DMS153 treated with DMSO at 0.1 percent for 48 hours (cell line): ENCODE measurements at regions not wholly inside any gene's neighbourhood (a gene's known extent, or its start where the extent isn't known, plus 50 kb on each side); places are given as distances from the start of the nearest gene placed in this dataset.
"Not testable (repeated sequence)": the region's sequence is repeated elsewhere in the genome, so short reads cannot be mapped to it uniquely, and the experiment has no call there.

ENCODE experiments used
- DNase-seq: peaks from one replicate; lab custom pipeline; 2025; ENCODE audit not compliant: unreplicated experiment; lab: John Stamatoyannopoulos, UW

DNA sequence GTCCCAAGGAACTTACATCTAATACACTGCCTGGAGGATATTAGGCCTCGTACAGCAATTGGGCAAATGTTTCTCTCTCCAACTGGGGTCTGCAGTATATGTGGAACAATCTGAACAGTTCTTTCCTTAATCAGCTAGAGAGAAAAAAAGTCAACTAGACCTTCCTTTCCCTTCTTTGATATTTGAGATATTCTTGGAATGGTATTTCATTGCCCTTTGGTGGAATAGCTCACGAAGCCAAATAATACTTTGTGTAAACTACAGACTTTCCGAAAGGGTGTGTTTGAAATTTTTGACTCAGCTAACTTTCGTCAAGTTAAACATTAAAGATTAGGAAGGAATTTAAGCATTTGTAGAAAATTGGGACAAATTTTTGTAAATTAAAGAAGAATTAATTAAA is 425.6 kb downstream of the RWDD3 start:
- no peak for DNase-seq

DNA sequence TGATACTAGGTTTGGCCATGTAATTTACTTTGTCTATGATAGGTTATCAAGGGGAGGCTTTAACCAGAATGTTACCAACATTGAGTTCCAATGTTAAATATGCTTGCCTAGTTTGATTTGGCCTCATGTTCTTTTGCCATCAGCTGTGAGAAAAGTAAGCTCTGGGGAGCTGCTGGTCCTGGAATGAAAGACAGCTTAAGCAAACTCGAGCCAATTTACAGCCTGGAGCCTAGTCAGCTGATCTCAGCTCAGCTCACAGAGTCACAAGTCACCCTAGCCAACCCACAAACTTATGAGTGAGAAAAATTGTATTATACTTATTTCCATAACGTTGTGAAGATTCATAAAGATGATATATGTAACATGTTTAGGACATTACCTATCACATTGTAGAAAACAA is 426.7 kb downstream of the RWDD3 start:
- DNase-seq: no peak

DNA sequence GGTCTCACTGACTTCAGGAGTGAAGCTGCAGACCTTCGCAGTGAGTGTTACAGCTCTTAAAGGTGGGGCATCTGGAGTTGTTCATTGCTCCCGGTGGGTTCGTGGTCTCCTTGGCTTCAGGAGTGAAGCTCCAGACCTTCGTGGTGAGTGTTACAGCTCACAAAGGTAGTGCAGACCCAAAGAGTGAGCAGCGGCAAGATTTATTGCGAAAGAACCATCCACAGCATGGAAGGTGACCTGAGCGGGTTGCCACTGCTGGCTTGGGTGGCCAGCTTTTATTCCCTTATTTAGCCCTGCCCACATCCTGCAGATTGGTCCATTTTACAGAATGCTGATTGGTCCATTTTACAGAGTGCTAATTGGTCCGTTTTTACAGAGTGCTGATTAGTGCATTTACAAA is 429.5 kb downstream of the RWDD3 start:
- not testable (repeated sequence) for DNase-seq

DNA sequence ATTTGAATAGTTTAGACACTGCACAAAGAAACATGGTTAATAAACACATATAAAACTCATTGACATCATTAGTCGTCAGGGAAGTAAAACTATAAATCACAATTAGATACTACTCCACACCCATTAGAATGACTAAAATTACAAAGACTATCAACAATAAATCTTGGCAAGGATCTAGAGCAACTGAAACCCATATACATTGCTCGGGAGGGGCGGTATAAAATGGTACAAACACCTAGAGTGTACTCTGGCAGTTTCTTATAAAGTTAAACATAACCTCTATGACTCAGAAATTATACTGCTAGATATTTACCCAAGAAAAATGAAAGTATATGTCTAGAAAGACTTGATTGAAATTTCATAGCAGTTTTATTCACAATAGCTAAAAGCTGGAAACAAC is 434.2 kb downstream of the RWDD3 start:
- no peak for DNase-seq

DNA sequence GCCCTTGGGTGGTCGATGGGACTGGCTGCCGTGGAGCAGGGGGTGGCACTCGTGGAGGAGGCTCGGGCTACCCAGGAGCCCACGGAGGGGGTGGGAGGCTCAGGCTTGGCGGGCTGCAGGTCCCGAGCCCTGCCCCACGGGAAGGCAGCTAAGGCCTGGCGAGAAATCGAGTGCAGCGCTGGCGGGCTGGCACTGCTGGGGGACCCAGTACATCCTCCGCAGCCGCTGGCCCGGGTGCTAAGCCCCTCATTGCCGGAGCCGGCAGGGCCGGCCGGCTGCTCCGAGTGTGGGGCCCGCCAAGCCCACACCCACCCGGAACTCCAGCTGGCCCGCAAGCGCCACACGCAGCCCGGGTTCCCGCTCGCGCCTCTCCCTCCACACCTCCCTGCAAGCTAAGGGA is 435.6 kb downstream of the RWDD3 start:
- DNase-seq: not testable (repeated sequence)

DNA sequence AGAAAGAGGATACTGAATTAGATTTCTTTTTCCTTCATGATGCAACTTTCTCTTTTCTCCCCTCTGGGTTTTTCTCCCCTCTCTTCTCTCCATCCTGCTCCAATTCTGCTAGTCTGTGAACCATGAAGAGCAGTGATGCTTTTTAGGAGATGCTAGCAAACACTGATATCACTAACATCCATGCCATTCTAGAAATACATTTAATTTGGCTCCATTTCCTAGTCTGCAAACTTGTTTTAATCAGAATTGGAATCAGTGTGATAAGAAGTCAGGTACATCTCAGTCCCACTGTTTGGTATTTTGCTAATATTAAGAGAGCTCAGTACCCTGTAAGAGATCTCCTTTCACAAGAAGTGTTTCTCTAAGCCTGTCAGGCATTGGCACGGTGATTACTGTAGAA is 437.1 kb downstream of the RWDD3 start:
- DNase-seq: no peak

- DNase-seq: no peak
These were observed 445.3 kb downstream of the RWDD3 start for GRCh38 chr1:95679262-95679661.

GRCh38 chr1:95685081-95685480 is 451.1 kb downstream of the RWDD3 start:
- peak; percentile 65 for DNase-seq

DNA sequence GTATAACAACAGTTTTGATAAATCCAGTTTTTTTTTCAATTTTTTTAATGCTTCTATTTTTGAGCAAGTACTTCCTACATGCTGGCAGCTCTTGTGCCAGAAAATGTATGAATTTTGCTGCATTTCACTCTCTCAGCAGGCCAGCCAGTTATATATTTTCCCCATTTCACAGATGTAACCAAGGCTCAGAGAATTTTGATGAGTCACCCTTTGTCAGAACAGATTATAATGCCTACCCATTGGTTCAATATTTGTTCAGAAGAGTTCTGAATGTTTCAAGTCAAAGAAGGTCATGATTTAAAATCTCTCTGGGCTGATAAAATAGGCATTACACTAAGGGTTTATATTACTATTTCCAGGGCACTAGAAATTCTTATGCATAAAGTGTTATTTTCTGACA is 452.2 kb downstream of the RWDD3 start:
- no peak for DNase-seq

DNA sequence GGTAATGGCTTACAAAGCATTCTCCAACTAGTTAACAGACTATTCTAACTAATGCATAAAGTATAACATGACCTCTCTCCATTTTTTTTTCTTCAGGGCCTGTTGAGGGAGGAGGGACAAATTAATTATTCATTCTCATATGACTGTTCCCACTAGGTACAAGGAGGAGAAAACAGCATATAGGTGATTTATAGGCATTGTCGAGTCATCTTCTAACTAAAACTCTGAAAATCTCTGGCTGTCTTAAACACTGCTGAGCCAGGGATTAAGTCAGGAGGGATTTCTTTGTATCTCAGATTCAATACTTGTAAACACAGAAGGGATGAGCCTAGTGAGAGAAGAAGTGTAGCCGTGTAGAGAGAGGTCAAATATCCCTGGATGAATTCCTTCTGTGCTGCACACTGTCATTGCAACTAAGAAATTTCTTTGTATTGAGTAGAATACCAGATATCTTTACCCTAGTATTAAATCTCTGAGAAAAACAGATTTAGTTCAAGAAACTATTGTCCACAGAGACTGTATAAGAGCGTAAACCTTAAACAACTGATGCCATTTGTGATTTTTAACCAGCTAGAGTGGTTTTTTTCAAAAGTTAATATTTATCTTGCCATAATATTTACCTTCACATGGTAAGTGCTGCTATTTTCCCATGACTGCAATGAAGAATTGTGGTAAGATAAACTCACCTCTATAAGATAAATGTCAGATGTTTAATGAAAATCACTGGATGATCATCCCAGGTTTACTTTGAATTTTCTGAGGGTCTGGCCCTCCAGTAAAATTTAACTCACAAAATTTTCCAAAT is 465.3 kb downstream of the RWDD3 start:
- DNase-seq: no peak

DNA sequence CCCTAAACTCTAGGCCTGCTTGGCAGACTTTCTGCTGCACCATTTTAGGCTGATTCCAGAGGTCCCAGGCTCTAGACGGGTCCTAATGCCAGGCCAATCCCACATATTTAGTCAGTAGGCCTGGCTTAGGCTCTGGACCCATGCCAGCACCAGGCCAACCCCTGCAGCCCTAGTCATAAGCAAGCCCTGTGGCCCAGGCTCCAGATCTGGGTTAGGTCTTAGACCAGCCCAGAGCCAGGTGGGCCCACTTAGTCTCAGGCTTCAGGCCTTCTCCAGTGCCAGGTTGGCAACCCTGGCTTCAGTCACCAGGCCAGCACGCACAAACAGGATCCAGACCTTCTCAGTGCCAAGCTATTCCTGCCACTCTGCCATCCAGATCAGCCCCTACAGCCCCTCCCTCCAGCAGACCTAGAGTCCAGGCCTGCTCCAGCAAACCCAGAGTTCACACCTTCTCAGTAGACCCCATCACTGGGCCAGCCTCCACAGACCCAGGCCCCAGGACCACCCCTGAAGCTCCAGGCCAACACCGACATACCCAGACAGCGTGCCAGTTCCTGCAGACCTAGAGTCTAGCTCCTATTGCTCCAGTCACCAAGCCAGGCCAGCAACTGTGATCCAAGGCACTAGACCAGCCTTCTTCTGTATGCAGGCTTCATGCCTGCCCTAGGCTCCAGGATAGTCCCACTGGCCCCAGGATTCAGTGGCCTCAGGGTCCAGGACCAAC is 467.6 kb downstream of the RWDD3 start:
- no peak for DNase-seq

DNA sequence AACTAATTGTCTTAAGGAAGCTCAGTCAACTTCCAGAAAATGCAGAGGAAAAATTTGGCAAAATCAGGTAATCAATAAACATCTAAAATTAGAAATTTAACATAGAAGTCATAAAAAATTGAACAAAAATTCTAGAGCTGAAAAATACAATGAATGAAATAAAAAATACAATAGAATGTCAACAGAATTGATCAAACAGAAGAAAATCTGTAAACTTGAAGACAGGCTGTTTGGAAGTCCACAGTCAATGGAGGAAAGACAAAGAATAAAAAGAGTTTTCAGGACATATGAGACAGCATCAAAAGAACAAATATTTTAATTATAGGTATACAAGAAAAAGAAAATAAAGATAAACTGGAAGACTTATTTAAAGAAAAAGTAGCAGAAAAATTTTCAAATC is 469.0 kb downstream of the RWDD3 start:
- no peak for DNase-seq

GRCh38 chr1:95716097-95716496 is 482.1 kb downstream of the RWDD3 start:
- no peak for DNase-seq

- no peak for DNase-seq
These were observed 482.5 kb downstream of the RWDD3 start for GRCh38 chr1:95716550-95716949.

- DNase-seq: no peak
These were observed 489.3 kb downstream of the RWDD3 start for GRCh38 chr1:95723346-95723745.

DNA sequence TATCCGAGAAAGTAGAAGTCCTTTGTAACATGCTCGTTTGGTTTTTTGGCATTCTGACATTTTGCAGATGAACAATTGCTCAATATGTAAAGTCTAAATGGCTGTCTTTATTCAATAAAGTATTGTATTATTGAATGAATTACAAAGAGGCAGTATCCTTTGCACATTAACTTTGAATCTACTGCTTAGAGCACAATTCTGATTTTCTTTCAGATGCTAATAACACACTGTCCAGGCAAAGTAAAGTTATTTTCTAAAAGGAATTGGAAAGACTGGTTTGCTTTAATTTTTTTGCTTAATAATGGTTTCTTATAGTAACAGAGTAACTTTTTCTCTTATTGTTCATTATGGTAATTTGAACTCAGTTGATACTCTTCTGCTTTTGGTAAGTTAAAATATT is 494.8 kb downstream of the RWDD3 start:
- no peak for DNase-seq

- DNase-seq: no peak
These were observed 497.0 kb downstream of the RWDD3 start for GRCh38 chr1:95730986-95731385.

GRCh38 chr1:95731466-95731865 is 497.5 kb downstream of the RWDD3 start:
- DNase-seq: no peak

DNA sequence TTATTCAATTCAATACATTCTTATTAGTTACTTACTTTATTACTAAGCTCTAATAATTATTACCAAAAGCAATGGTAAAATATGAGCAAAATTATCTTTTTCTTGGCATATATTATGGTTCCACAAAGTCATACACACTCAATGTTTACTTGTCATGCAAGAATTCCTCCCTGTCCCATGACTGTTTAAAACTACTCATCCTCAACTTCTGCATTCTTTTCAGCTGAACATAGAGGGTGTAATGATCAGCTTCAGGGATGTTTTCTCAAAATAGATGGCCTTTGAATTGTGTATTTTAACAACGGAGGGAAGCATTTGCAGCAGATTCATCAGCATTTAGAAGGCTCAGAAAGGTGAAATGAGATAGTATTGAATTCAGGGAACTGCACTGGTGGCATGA is 499.0 kb downstream of the RWDD3 start:
- DNase-seq: no peak

GRCh38 chr1:95733671-95734070 is 499.7 kb downstream of the RWDD3 start:
- no peak for DNase-seq

GRCh38 chr1:95734560-95734959 is 500.6 kb downstream of the RWDD3 start:
- DNase-seq: no peak

GRCh38 chr1:95742591-95743089 is 508.6 kb downstream of the RWDD3 start:
- DNase-seq: peak; percentile 34
